Fibroblast of lung (primary cell): ENCODE measurements at regions not wholly inside any gene's neighbourhood (a gene's known extent, or its start where the extent isn't known, plus 50 kb on each side); places are given as distances from the start of the nearest gene placed in this dataset.

Experiments used
- DNase-seq, 2 donors: peaks; one replicate each; pipeline versions ENCODE4 v3.0.0 to v3.0.0-alpha.2; 2010; ENCODE audit warnings: low read depth in 2 of 2
- H2AFZ ChIP-seq: 2 replicates; pipeline ENCODE4 v1.5.1; 2012; ENCODE audit warnings: low read length, control low read depth, inconsistent platforms
- H3K27ac ChIP-seq: 2 replicates; pipeline ENCODE4 v1.5.1; 2011; ENCODE audit warnings: low read length, control low read depth; ENCODE audit not compliant: insufficient read depth
- H3K27me3 ChIP-seq: 2 replicates; pipeline ENCODE4 v1.5.1; 2011; ENCODE audit warnings: mild to moderate bottlenecking, low read length; ENCODE audit not compliant: control insufficient read depth, insufficient read depth
- H3K36me3 ChIP-seq: 2 replicates; pipeline ENCODE4 v1.5.1; 2011; ENCODE audit warnings: low read length; ENCODE audit not compliant: control insufficient read depth, insufficient read depth
- H3K4me1 ChIP-seq: 2 replicates; pipeline ENCODE4 v1.5.1; 2011; ENCODE audit warnings: low read length; ENCODE audit not compliant: control insufficient read depth, insufficient read depth; ENCODE audit errors: extremely low read depth
- H3K4me2 ChIP-seq: 2 replicates; pipeline ENCODE4 v1.5.1; 2011; ENCODE audit warnings: low read length, control low read depth; ENCODE audit not compliant: insufficient read depth; ENCODE audit errors: extremely low read depth
- H3K4me3 ChIP-seq, 4 experiments: fragments of 200-600 bp in 1 of 4; sonication (generic) in 1 of 4; replicated peaks in 1 of 4; 2 replicates each; pipeline ENCODE4 v1.5.1; 2011 to 2016; ENCODE audit warnings: low read length in 4 of 4, low read depth in 3 of 4, mild to moderate bottlenecking in 3 of 4, control low read depth in 2 of 4, inconsistent platforms in 1 of 4, mixed read lengths in 1 of 4; ENCODE audit not compliant: insufficient read depth in 1 of 4; ENCODE audit errors: control extremely low read depth in 1 of 4
- H3K79me2 ChIP-seq: 2 replicates; pipeline ENCODE4 v1.5.1; 2012; ENCODE audit warnings: mild to moderate bottlenecking, low read length, inconsistent platforms; ENCODE audit not compliant: control insufficient read depth, insufficient read depth
- H3K9ac ChIP-seq: 2 replicates; pipeline ENCODE4 v1.5.1; 2011; ENCODE audit warnings: mild to moderate bottlenecking, low read length, control low read depth; ENCODE audit not compliant: insufficient read depth
- H3K9me3 ChIP-seq: 2 replicates; pipeline ENCODE4 v1.5.1; 2012; ENCODE audit warnings: low read depth, low read length; ENCODE audit not compliant: control insufficient read depth, insufficient read depth
- H4K20me1 ChIP-seq: 2 replicates; pipeline ENCODE4 v1.5.1; 2011; ENCODE audit warnings: low read length; ENCODE audit not compliant: control insufficient read depth, insufficient read depth; ENCODE audit errors: extremely low read depth
- CTCF ChIP-seq, 2 donors: IDR thresholded peaks in 1 of 2; conservative IDR thresholded peaks in 1 of 2; 1 replicate in 1 of 2; 2 replicates in 1 of 2; pipeline ENCODE4 v1.5.1; 2011 to 2012; ENCODE audit warnings: low read length in 2 of 2, control low read depth in 1 of 2, inconsistent platforms in 1 of 2, low read depth in 1 of 2, mild to moderate bottlenecking in 1 of 2
- EZH2 ChIP-seq: IDR thresholded peaks from 2 replicates; pipeline ENCODE4 v1.5.1; 2012; ENCODE audit warnings: low read length, control low read depth, mild to moderate bottlenecking; ENCODE audit errors: missing control alignments

- H3K27ac ChIP-seq = no peak overlapping the region
- H3K27me3 ChIP-seq = no peaks in the 10 kb centered on the region
- no peaks in the 10 kb centered on the region for H4K20me1 ChIP-seq
- H3K9me3 ChIP-seq = no peaks in the 10 kb centered on the region
- no peaks in the 10 kb centered on the region for H3K4me1 ChIP-seq
- peak; percentile 4 to 58 for DNase-seq
- H3K4me2 ChIP-seq = no peak overlapping the region
- H3K4me3 ChIP-seq = no peak overlapping the region
- H3K79me2 ChIP-seq = no peaks in the 10 kb centered on the region
- TF ChIP-seq EZH2 (no peak), CTCF (conservative IDR thresholded peaks at IDR 0.05 in 1 of 2, IDR thresholded peaks at IDR 0.05 in 1 of 2; ENCODE audit: low read depth in 1 of 2, low read length in 2 of 2) (no peak)
- H3K36me3 ChIP-seq = no peaks in the 10 kb centered on the region
- no peak overlapping the region for H3K9ac ChIP-seq
- no peak overlapping the region for H2AFZ ChIP-seq
Observed at GRCh38 chr6:8627085-8627861, 191.9 kb upstream of the SLC35B3 start.

GRCh38 chr6:8624665-8625064 lies 189.3 kb upstream of the SLC35B3 start:
- no peak for DNase-seq
- Histone ChIP-seq H3K79me2 (no peaks in the 10 kb centered on the region), H3K27me3 (no peaks in the 10 kb centered on the region), H3K36me3 (no peaks in the 10 kb centered on the region), H3K4me3 (no peak overlapping the region), H3K27ac (no peak overlapping the region), H2AFZ (no peak overlapping the region), H3K4me1 (no peaks in the 10 kb centered on the region), H3K9me3 (no peaks in the 10 kb centered on the region), H3K9ac (no peak overlapping the region), H3K4me2 (no peak overlapping the region), H4K20me1 (no peaks in the 10 kb centered on the region)
- TF ChIP-seq EZH2 (no peak), CTCF (conservative IDR thresholded peaks at IDR 0.05 in 1 of 2, IDR thresholded peaks at IDR 0.05 in 1 of 2; ENCODE audit: low read depth in 1 of 2, low read length in 2 of 2) (no peak)

DNA sequence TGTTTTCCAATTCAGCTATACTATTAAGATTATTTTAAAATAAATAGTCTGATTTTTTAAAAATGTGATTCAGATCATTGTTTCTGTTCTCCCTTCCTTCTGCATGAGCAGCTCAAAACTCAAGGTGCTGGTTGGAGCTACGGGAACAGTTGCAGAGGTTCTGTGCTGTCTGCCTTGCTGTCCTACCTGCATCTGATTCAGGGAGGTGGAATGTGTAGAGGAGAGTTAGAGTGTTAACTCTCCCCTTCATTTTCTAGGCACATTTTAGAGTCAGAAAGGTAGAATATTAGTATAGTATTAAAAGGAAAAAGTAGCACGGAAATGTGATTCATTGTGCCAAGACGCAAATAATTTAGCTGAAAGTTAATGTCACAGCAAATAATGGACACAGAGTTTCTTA lies 188.1 kb upstream of the SLC35B3 start:
- H3K4me2 ChIP-seq = no peak overlapping the region
- no peaks in the 10 kb centered on the region for H3K9me3 ChIP-seq
- H3K9ac ChIP-seq = no peak overlapping the region
- H4K20me1 ChIP-seq = no peaks in the 10 kb centered on the region
- DNase-seq = no peak
- H3K79me2 ChIP-seq = no peaks in the 10 kb centered on the region
- H3K4me3 ChIP-seq = no peak overlapping the region
- no peaks in the 10 kb centered on the region for H3K27me3 ChIP-seq
- no peaks in the 10 kb centered on the region for H3K36me3 ChIP-seq
- H2AFZ ChIP-seq = no peak overlapping the region
- no peaks in the 10 kb centered on the region for H3K4me1 ChIP-seq
- TF ChIP-seq EZH2 (no peak), CTCF (conservative IDR thresholded peaks at IDR 0.05 in 1 of 2, IDR thresholded peaks at IDR 0.05 in 1 of 2; ENCODE audit: low read depth in 1 of 2, low read length in 2 of 2) (no peak)
- H3K27ac ChIP-seq = no peak overlapping the region
